ENCODE measurements at regions not wholly inside any gene's neighbourhood (a gene's known extent, or its start where the extent isn't known, plus 50 kb on each side); places are given as distances from the start of the nearest gene placed in this dataset.

- no peak for TF ChIP-seq FOXM1 (IDR thresholded peaks at IDR 0.05; ENCODE audit: borderline replicate concordance, low read depth)
- no peak for TF ChIP-seq USF1 (IDR thresholded peaks at IDR 0.05)
- no peak for TF ChIP-seq TEAD4 (IDR thresholded peaks at IDR 0.05)
- TF ChIP-seq CEBPB (IDR thresholded peaks at IDR 0.05) = no peak
- no peak for TF ChIP-seq REST (IDR thresholded peaks at IDR 0.05; ENCODE audit: low read depth)
- TF ChIP-seq MAX (IDR thresholded peaks at IDR 0.05) = no peak
- no peak for TF ChIP-seq TAF1 (IDR thresholded peaks at IDR 0.05; ENCODE audit: low read depth)
- no peak for TF ChIP-seq EP300 (IDR thresholded peaks at IDR 0.05; ENCODE audit: borderline replicate concordance)
Observed at GRCh38 chr6:82691997-82692396, 328.4 kb downstream of the TPBG start.
